ENCODE measurements at regions not wholly inside any gene's neighbourhood (a gene's known extent, or its start where the extent isn't known, plus 50 kb on each side); places are given as distances from the start of the nearest gene placed in this dataset.
A peak's percentile ranks its signal among the peaks of the same experiment; 100 is the strongest.

DNA sequence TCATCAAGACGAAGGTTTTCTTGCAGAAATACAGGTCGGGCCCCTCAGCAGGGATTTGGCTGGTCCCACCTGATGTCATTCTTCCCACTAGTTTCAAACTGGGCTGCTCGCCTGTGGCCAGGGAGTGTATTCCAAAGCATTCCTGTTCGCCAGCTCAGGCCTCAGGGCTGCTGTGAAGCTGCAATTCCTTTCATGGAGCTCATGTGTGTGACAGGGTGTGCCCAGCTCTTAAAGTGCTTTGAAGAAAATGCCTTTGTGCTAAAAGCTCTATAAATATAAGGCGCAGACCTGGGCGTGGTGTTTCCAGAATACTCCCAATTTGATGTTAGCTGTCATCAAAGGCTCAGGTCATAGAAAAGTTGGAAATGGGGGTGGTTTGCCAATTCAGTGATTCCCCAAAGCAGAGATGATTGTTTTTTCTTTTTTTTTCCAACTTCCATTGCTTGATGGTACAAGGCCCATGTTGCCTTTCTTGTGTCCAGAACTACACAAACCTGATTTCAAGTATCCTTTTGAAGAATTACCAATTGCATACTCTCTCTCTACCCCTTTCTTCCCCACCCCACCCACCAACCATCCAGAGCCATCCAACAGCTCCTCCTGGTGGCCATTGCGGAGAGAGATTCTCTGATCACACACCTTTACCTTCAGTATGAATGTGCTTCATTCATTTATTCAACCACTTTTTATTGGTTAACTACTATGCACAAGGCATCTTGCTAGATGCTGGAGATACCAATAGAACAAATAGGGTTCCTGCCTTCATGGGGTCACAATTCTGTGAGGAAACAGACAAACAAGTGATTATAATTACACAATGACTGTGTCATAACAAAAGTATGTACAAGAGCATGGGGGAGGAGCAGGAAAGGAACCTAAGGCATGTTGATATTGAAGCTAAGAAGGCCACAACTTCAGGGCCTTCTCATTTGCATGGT, 297.3 kb upstream of the LYZL1 start:
- Histone ChIP-seq H3K36me3 (ENCODE audit: control insufficient read depth in 1 of 2, insufficient read depth in 2 of 2, low read length in 2 of 2) (no peaks in the 10 kb centered on the region), H3K27me3 (ENCODE audit: insufficient read depth, low read length) (no peaks in the 10 kb centered on the region), H3K9ac (ENCODE audit: low read length) (no peak overlapping the region), H2AFZ (ENCODE audit: low read depth, low read length, poor library complexity, severe bottlenecking) (peak overlapping the region; percentile 86), H3K4me1 (ENCODE audit: control insufficient read depth in 1 of 2, insufficient read depth in 2 of 2, low read length in 2 of 2) (peaks cover 7 to 32% of the 10 kb centered on the region in 2 experiments), H3K4me3 (replicated peaks in 1 of 2; ENCODE audit: low read depth in 1 of 2, low read length in 2 of 2) (no peak overlapping the region), H3K4me2 (ENCODE audit: low read length) (peak overlapping the region; percentile 61), H3K79me2 (ENCODE audit: insufficient read depth, low read length) (no peaks in the 10 kb centered on the region), H3K9me2 (ENCODE audit: insufficient read depth) (no peaks in the 10 kb centered on the region), H3K27ac (ENCODE audit: low read depth, low read length) (peak overlapping the region; percentile 23; the same call in 1 of the 2 replicates), H4K20me1 (ENCODE audit: insufficient read depth) (no peaks in the 10 kb centered on the region), H3K9me3 (ENCODE audit: control insufficient read depth in 1 of 2, insufficient read depth in 1 of 2, low read depth in 1 of 2, low read length in 2 of 2) (no peaks in the 10 kb centered on the region)
- peak; percentile 76 for DNase-seq (ENCODE audit: low read depth, low spot score)
- intact Hi-C loops (cut with micrococcal nuclease) = loop anchor here (1.0 kb wide), 5 partner anchors 139 to 363 kb away; partner anchors contain the start of gene BAMBI
- CTCF ChIA-PET = interaction anchor here (0.7 to 4.0 kb wide), 18 partner anchors 10 to 363 kb away, joined by 3 to 87 read pairs (median 3); no protein-coding TSS in a partner anchor
- POLR2A ChIA-PET = interaction anchor here (0.9 to 1.4 kb wide), 2 partner anchors 327 to 360 kb away, joined by 4 to 6 read pairs; no protein-coding TSS in a partner anchor
- peak; percentile 88 for ATAC-seq
- RAD21 ChIA-PET (ENCODE audit: low non-redundant PET in 1 of 2, low total read pairs in 2 of 2, uncharacterized antibody in 2 of 2, unreplicated experiment in 2 of 2) = interaction anchor here (0.8 to 2.5 kb wide), 5 partner anchors 152 to 329 kb away, joined by 3 to 34 read pairs (median 4); no protein-coding TSS in a partner anchor
- no TSS peak for BruUV-seq (replicated peaks)
- TF ChIP-seq JUND (IDR thresholded peaks at IDR 0.05) (0 out of 2 replicates have a peak, but pooled peaks have one; percentile 55), POLR2AphosphoS5 (IDR thresholded peaks at IDR 0.05; ENCODE audit: low read depth, low read length) (no peak), FOSL1 (IDR thresholded peaks at IDR 0.05; ENCODE audit: low read depth) (no peak), SP1 (IDR thresholded peaks at IDR 0.05; ENCODE audit: low read depth) (peak; percentile 50), SIN3A (IDR thresholded peaks at IDR 0.05; ENCODE audit: low read depth) (no peak), YY1 (IDR thresholded peaks at IDR 0.05; ENCODE audit: extremely low read depth, insufficient replicate concordance, low read depth, low read length) (peak; percentile 26), ZNF274 (IDR thresholded peaks at IDR 0.05; ENCODE audit: low read depth, low read length) (no peak), ELF1 (IDR thresholded peaks at IDR 0.05; ENCODE audit: borderline replicate concordance, low read depth) (no peak), TCF7L2 (IDR thresholded peaks at IDR 0.05; ENCODE audit: borderline replicate concordance, extremely low read depth, insufficient read depth, insufficient read length) (no peak), POLR2A (IDR thresholded peaks at IDR 0.05; ENCODE audit: borderline replicate concordance, extremely low read depth, insufficient read depth, insufficient read length) (no peak), EGR1 (IDR thresholded peaks at IDR 0.05; ENCODE audit: low read depth) (no peak), SRF (IDR thresholded peaks at IDR 0.05; ENCODE audit: low read depth) (no peak), RAD21 (IDR thresholded peaks at IDR 0.05; ENCODE audit: low read depth) (peak; percentile 97), ZFX (IDR thresholded peaks at IDR 0.05) (no peak), EZH2phosphoT487 (IDR thresholded peaks at IDR 0.05; ENCODE audit: borderline replicate concordance) (no peak), EZH2 (IDR thresholded peaks at IDR 0.05) (no peak)
- TF ChIP-seq, protein P1, sequence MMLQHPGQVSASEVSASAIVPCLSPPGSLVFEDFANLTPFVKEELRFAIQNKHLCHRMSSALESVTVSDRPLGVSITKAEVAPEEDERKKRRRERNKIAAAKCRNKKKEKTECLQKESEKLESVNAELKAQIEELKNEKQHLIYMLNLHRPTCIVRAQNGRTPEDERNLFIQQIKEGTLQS (IDR thresholded peaks at IDR 0.05) = no peak
- TF ChIP-seq, protein P2, sequence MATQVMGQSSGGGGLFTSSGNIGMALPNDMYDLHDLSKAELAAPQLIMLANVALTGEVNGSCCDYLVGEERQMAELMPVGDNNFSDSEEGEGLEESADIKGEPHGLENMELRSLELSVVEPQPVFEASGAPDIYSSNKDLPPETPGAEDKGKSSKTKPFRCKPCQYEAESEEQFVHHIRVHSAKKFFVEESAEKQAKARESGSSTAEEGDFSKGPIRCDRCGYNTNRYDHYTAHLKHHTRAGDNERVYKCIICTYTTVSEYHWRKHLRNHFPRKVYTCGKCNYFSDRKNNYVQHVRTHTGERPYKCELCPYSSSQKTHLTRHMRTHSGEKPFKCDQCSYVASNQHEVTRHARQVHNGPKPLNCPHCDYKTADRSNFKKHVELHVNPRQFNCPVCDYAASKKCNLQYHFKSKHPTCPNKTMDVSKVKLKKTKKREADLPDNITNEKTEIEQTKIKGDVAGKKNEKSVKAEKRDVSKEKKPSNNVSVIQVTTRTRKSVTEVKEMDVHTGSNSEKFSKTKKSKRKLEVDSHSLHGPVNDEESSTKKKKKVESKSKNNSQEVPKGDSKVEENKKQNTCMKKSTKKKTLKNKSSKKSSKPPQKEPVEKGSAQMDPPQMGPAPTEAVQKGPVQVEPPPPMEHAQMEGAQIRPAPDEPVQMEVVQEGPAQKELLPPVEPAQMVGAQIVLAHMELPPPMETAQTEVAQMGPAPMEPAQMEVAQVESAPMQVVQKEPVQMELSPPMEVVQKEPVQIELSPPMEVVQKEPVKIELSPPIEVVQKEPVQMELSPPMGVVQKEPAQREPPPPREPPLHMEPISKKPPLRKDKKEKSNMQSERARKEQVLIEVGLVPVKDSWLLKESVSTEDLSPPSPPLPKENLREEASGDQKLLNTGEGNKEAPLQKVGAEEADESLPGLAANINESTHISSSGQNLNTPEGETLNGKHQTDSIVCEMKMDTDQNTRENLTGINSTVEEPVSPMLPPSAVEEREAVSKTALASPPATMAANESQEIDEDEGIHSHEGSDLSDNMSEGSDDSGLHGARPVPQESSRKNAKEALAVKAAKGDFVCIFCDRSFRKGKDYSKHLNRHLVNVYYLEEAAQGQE (IDR thresholded peaks at IDR 0.05; ENCODE audit: low read depth) = no peak
- TF ChIP-seq, protein P3, sequence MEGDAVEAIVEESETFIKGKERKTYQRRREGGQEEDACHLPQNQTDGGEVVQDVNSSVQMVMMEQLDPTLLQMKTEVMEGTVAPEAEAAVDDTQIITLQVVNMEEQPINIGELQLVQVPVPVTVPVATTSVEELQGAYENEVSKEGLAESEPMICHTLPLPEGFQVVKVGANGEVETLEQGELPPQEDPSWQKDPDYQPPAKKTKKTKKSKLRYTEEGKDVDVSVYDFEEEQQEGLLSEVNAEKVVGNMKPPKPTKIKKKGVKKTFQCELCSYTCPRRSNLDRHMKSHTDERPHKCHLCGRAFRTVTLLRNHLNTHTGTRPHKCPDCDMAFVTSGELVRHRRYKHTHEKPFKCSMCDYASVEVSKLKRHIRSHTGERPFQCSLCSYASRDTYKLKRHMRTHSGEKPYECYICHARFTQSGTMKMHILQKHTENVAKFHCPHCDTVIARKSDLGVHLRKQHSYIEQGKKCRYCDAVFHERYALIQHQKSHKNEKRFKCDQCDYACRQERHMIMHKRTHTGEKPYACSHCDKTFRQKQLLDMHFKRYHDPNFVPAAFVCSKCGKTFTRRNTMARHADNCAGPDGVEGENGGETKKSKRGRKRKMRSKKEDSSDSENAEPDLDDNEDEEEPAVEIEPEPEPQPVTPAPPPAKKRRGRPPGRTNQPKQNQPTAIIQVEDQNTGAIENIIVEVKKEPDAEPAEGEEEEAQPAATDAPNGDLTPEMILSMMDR (IDR thresholded peaks at IDR 0.05 in 2 of 3, conservative IDR thresholded peaks at IDR 0.05 in 1 of 3; ENCODE audit: borderline replicate concordance in 1 of 3, insufficient read depth in 1 of 3, low read depth in 2 of 3, low read length in 2 of 3) = peak; percentile 88 to 94 (median 93)
- TF ChIP-seq, protein P4, sequence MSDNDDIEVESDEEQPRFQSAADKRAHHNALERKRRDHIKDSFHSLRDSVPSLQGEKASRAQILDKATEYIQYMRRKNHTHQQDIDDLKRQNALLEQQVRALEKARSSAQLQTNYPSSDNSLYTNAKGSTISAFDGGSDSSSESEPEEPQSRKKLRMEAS (IDR thresholded peaks at IDR 0.05) = peak; percentile 24; the same call in 1 of the 2 replicates

Data from HCT116 (cell line).